GM19463 (cell line): ENCODE measurements at regions not wholly inside any gene's neighbourhood (a gene's known extent, or its start where the extent isn't known, plus 50 kb on each side); places are given as distances from the start of the nearest gene placed in this dataset.
"Not testable (repeated sequence)": the region's sequence is repeated elsewhere in the genome, so short reads cannot be mapped to it uniquely, and the experiment has no call there.

Source experiments
- ATAC-seq: cut with Tn5 transposase; IDR thresholded peaks from one replicate; pipeline ENCODE4 v1.9.1; 2021; ENCODE audit warnings: mild to moderate bottlenecking, moderate library complexity; ENCODE audit not compliant: unreplicated experiment

- ATAC-seq: not testable (repeated sequence)
Measured at GRCh38 chr21:7743940-7744339, 2777.4 kb upstream of the TPTE start.

GRCh38 chr21:7744406-7745099, 2776.8 kb upstream of the TPTE start:
- peak; percentile 95 for ATAC-seq

GRCh38 chr21:7745100-7745450, 2776.3 kb upstream of the TPTE start:
- ATAC-seq: peak; percentile 73

GRCh38 chr21:7747964-7748363, 2773.4 kb upstream of the TPTE start:
- ATAC-seq: not testable (repeated sequence)

- ATAC-seq: not testable (repeated sequence)
Measured at GRCh38 chr21:7752611-7753010, 2768.8 kb upstream of the TPTE start.

GRCh38 chr21:7753380-7753877, 2768.0 kb upstream of the TPTE start:
- peak; percentile 97 for ATAC-seq

- ATAC-seq: not testable (repeated sequence)
Measured at GRCh38 chr21:7769985-7770384, 2751.4 kb upstream of the TPTE start.

GRCh38 chr21:7774219-7774618, 2747.2 kb upstream of the TPTE start:
- ATAC-seq: not testable (repeated sequence)

- ATAC-seq: not testable (repeated sequence)
Measured at GRCh38 chr21:7775327-7775984, 2745.9 kb upstream of the TPTE start.

- not testable (repeated sequence) for ATAC-seq
Measured at GRCh38 chr21:7776035-7776434, 2745.3 kb upstream of the TPTE start.

- ATAC-seq: not testable (repeated sequence)
Measured at GRCh38 chr21:7776622-7777021, 2744.8 kb upstream of the TPTE start.

- ATAC-seq: not testable (repeated sequence)
Measured at GRCh38 chr21:7777289-7777688, 2744.1 kb upstream of the TPTE start.

GRCh38 chr21:7787427-7788078, 2733.8 kb upstream of the TPTE start:
- not testable (repeated sequence) for ATAC-seq

- ATAC-seq: not testable (repeated sequence)
Measured at GRCh38 chr21:7793797-7794196, 2727.6 kb upstream of the TPTE start.

GRCh38 chr21:7797328-7797727, 2724.1 kb upstream of the TPTE start:
- ATAC-seq: not testable (repeated sequence)

- ATAC-seq: not testable (repeated sequence)
Measured at GRCh38 chr21:7798446-7798845, 2722.9 kb upstream of the TPTE start.

- ATAC-seq: not testable (repeated sequence)
Measured at GRCh38 chr21:7799697-7800096, 2721.7 kb upstream of the TPTE start.

- ATAC-seq: not testable (repeated sequence)
Measured at GRCh38 chr21:7813475-7813874, 2707.9 kb upstream of the TPTE start.

- ATAC-seq: not testable (repeated sequence)
Measured at GRCh38 chr21:7817013-7817412, 2704.4 kb upstream of the TPTE start.

GRCh38 chr21:7819301-7819700, 2702.1 kb upstream of the TPTE start:
- not testable (repeated sequence) for ATAC-seq

- ATAC-seq: not testable (repeated sequence)
Measured at GRCh38 chr21:7825627-7826026, 2695.8 kb upstream of the TPTE start.

GRCh38 chr21:7826174-7826573, 2695.2 kb upstream of the TPTE start:
- ATAC-seq: not testable (repeated sequence)
